GM12872 (cell line): ENCODE measurements at regions not wholly inside any gene's neighbourhood (a gene's known extent, or its start where the extent isn't known, plus 50 kb on each side); places are given as distances from the start of the nearest gene placed in this dataset.

ENCODE experiments used
- CTCF ChIP-seq: IDR thresholded peaks from 3 replicates; pipeline ENCODE4 v1.5.1; 2011; ENCODE audit warnings: low read depth, mild to moderate bottlenecking, low read length, moderate library complexity; ENCODE audit not compliant: insufficient read depth

DNA sequence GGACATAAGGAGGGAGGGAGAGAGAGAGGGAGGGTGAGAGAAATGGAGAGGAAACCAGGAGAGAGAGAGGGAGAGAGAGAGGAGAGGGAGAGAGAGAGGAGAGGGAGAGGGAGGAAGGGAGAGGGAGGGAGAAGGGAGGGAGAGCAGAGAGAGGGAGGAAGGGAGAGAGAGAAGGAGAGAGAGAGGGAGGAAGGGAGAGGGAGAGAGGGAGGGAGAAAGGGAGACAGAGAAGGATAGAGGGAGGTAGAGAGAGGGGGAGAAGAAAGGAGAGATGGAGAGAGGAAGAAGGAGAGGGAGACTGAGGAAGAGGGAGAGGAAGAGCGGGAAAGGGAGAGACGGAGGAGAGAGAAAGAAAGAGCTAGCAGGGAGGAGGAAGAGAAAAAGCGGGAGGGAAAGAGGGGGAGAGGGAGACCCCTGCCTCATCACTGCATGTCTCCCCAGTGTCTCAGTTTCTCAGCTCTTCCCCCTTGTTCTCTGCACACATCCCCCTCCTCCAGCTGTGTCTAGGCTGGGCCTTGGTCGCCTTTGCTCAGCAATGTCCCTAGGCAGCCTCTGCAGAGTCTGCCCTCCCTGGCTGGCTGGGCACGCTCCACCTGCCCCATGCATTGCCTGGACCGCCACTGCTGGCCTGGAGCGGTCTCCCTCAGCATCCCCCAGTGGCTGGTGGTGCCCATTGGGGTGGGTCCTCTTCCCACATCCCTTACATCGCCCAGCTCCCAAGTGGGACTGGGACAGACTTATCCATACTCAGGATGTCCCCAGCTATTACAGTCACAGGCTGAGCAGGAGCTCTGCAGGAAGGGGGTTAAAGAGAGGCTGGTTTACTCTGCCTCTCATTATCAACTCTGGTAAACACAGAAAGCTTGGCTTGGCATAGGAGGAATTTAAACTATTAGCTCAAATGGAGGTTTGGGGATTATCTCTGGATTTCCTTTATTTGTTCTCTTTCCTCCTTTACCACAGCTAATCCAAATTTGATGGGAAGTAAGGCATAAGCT is 85.7 kb upstream of the APCDD1 start:
- no peak for TF ChIP-seq CTCF

DNA sequence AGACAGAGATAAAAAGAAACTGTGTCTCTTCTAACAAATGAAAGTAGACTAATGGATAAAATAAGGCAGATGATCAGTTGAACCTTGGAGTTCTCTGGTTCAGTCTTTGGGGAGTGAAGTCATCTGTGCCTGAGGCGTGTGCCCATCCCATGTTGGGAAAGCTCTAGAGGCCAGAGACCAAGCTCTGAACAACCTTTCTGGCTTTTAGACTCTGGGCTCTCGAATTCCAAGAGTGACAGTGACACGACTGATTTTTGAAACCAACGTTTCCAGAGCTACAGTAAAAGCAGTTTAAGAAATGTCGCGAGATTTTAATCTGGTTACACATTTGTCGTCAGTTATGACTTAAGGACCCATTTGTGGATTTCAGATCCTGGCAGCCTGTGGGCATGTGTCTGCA is 83.7 kb upstream of the APCDD1 start:
- no peak for TF ChIP-seq CTCF

DNA sequence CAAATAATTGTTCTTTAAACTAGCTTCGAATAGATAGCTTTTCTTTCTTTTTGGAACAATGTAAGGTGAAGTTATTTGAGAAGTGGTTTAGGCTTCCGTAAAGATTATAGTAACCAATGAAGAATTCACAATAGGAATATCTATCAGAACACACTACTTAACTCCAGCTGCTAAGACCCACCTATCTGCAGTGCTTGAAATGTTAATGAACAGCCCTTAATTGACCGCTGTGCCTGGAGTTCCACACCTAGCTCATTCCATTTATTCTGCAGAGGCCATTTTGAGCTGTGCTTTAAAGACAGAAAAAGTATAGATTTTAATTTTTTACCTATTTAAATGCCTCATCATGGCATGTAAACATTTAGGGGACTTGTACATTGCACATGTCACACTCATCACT is 83.3 kb upstream of the APCDD1 start:
- TF ChIP-seq CTCF: no peak

DNA sequence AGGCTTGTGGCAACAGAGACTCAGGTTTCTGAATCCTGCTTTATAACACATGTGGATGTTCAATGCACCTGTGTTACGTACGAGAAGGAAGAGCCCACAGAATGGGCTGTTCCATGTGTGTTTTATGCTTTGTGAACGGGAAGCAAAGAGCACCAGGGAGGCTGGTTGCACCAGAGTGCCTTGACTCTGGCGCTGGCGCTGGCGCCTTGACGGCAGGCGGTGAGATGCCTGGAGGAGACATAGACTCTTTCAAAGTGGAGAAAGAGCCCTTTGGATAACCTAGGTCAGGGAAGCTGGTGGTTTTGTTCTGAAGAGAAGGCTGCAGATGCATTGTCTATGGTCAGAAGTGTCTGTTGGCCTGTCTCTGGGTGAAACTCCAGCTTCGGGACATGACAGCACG is 80.2 kb upstream of the APCDD1 start:
- no peak for TF ChIP-seq CTCF

- TF ChIP-seq CTCF: no peak
Measured at GRCh38 chr18:10374636-10375293, 79.7 kb upstream of the APCDD1 start.

DNA sequence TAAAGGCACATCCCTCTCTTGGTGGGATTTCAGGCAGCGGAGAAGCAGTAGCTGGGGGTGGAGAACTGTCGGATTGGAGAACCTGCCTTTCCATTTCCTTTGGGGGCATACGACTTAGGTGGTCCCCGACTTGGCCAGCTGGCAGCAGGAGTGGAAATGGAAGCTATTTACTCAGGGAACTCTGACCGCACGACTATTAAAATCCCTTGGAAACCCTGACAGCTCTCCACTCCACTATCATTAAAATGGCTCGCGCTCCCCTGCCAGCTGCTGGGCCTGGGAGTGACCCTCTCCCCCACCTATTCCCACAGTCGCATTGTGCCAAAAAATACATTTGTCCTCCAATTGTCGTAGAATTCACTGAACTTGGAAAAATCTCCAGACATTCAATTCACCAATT is 77.7 kb upstream of the APCDD1 start:
- TF ChIP-seq CTCF: no peak

GRCh38 chr18:10377956-10378355 is 76.5 kb upstream of the APCDD1 start:
- TF ChIP-seq CTCF: no peak
